ENCODE measurements at regions not wholly inside any gene's neighbourhood (a gene's known extent, or its start where the extent isn't known, plus 50 kb on each side); places are given as distances from the start of the nearest gene placed in this dataset.

DNA sequence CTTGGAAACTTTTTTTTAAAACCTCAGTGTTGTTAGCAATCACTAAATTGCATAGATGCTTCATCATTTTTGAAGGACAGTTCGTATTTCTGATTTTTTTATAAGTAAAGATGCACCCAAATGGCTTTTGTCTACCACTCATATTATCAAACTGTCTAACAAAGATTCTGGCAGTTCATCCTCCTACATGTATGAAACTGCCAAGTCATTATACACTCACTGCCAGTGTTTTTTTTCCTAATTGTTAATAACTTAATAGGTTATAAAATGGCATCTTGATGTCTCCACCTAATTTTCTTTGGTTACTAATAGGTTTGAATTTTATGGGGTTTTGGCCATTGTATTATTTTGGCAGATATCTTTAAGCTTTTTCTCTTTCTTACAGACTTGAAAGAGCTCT lies 77.0 kb downstream of the HTR5A start:
- Mint-ChIP-seq H3K36me3 (ENCODE audit: low read depth) (no peaks in the 10 kb centered on the region), H3K27ac (ENCODE audit: unreplicated experiment) (no peak overlapping the region), H3K9me3 (peaks cover 4% of the 10 kb centered on the region), H3K27me3 (ENCODE audit: low read depth) (peaks cover 17% of the 10 kb centered on the region), H3K4me1 (no peaks in the 10 kb centered on the region), H3K4me3 (no peak overlapping the region)
- TF ChIP-seq, protein P1, sequence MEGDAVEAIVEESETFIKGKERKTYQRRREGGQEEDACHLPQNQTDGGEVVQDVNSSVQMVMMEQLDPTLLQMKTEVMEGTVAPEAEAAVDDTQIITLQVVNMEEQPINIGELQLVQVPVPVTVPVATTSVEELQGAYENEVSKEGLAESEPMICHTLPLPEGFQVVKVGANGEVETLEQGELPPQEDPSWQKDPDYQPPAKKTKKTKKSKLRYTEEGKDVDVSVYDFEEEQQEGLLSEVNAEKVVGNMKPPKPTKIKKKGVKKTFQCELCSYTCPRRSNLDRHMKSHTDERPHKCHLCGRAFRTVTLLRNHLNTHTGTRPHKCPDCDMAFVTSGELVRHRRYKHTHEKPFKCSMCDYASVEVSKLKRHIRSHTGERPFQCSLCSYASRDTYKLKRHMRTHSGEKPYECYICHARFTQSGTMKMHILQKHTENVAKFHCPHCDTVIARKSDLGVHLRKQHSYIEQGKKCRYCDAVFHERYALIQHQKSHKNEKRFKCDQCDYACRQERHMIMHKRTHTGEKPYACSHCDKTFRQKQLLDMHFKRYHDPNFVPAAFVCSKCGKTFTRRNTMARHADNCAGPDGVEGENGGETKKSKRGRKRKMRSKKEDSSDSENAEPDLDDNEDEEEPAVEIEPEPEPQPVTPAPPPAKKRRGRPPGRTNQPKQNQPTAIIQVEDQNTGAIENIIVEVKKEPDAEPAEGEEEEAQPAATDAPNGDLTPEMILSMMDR (conservative IDR thresholded peaks at IDR 0.05): no peak
- DNase-seq (ENCODE audit: low read depth, low spot score): no peak

- no peak overlapping the region for H3K4me3 Mint-ChIP-seq
Observed at GRCh38 chr7:155147624-155148023, 77.5 kb downstream of the HTR5A start.

DNA sequence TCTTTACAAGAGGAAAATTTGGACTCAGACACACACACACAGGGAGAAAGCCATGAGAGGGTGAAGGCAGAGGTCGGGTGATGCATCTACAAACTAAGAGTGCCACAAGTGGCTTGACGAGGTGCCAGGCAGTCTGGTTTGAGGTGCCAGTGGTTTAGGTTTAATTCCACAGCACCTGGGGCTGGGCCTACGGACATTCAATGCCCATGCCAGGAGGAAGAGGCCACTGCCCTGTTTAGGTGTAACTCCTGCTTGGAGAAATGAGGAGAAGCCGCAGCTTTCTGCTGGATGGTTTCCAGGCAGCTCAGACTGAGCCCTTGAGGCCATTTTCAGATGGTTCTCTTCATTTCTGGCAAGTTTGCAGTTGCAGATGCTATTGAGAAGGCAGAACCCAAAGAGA lies 83.6 kb downstream of the HTR5A start:
- no peak overlapping the region for H3K4me3 Mint-ChIP-seq
- H3K27me3 Mint-ChIP-seq (ENCODE audit: low read depth): peaks cover 2% of the 10 kb centered on the region
- H3K4me1 Mint-ChIP-seq: no peaks in the 10 kb centered on the region
- TF ChIP-seq, protein P1 (conservative IDR thresholded peaks at IDR 0.05): no peak
- peaks cover 11% of the 10 kb centered on the region for H3K9me3 Mint-ChIP-seq
- H3K27ac Mint-ChIP-seq (ENCODE audit: unreplicated experiment): no peak overlapping the region
- H3K36me3 Mint-ChIP-seq (ENCODE audit: low read depth): no peaks in the 10 kb centered on the region
- no peak for DNase-seq (ENCODE audit: low read depth, low spot score)

More at GRCh38 chr7:155147624-155148023, 77.5 kb downstream of the HTR5A start:
- no peaks in the 10 kb centered on the region for H3K4me1 Mint-ChIP-seq
- no peaks in the 10 kb centered on the region for H3K36me3 Mint-ChIP-seq (ENCODE audit: low read depth)
- peaks cover 4% of the 10 kb centered on the region for H3K9me3 Mint-ChIP-seq
- peaks cover 16% of the 10 kb centered on the region for H3K27me3 Mint-ChIP-seq (ENCODE audit: low read depth)
- TF ChIP-seq, protein P1 (conservative IDR thresholded peaks at IDR 0.05): no peak
- no peak overlapping the region for H3K27ac Mint-ChIP-seq (ENCODE audit: unreplicated experiment)
- no peak for DNase-seq (ENCODE audit: low read depth, low spot score)

DNA sequence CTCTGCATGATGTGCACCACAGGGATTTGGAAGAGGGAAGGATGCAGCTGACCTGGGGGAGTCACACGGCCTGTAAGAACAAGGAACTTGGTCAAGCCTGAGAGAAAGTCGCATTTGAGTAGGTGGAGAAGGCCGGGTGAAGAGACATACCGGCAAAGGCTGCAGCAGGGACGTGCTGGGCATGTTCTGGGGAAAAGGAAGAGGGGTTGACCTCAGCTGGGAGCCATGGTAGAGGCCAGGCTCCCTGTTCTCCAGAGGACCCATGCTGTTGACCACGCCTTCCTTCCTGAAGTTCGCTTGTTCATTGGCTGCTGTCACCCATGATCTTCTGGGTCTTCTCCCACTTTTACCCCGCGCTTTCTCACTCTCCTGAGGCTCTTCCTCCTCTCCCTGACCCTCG lies 84.5 kb downstream of the HTR5A start:
- no peak overlapping the region for H3K27ac Mint-ChIP-seq (ENCODE audit: unreplicated experiment)
- no peaks in the 10 kb centered on the region for H3K36me3 Mint-ChIP-seq (ENCODE audit: low read depth)
- TF ChIP-seq, protein P1 (conservative IDR thresholded peaks at IDR 0.05): no peak
- H3K9me3 Mint-ChIP-seq: peaks cover 11% of the 10 kb centered on the region
- no peak overlapping the region for H3K4me3 Mint-ChIP-seq
- peaks cover 2% of the 10 kb centered on the region for H3K27me3 Mint-ChIP-seq (ENCODE audit: low read depth)
- no peak for DNase-seq (ENCODE audit: low read depth, low spot score)
- no peaks in the 10 kb centered on the region for H3K4me1 Mint-ChIP-seq

DNA sequence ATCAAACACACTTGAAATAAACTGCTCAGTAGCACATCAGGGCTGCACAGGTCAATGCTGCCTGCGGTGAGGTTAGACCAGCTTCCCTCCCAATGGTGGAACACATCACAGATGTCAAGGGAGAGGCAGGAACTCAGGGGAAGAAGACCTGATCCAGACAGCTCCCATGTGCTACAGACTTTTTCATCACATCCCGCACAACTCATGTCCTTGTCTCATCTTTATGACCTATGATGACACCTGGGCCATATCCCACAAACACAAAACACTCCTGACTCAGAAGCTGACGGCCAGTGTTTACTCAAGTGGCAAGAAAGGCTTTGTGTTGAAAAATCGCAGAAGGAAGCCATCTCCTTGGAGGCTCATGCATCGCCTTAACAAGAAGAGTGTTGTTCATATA lies 91.6 kb downstream of the HTR5A start:
- H3K4me1 Mint-ChIP-seq: no peaks in the 10 kb centered on the region
- H3K27me3 Mint-ChIP-seq (ENCODE audit: low read depth): peaks cover 14% of the 10 kb centered on the region
- no peak overlapping the region for H3K27ac Mint-ChIP-seq (ENCODE audit: unreplicated experiment)
- TF ChIP-seq, protein P1 (conservative IDR thresholded peaks at IDR 0.05): no peak
- no peak for DNase-seq (ENCODE audit: low read depth, low spot score)
- no peaks in the 10 kb centered on the region for H3K9me3 Mint-ChIP-seq
- no peak overlapping the region for H3K4me3 Mint-ChIP-seq
- H3K36me3 Mint-ChIP-seq (ENCODE audit: low read depth): no peaks in the 10 kb centered on the region

DNA sequence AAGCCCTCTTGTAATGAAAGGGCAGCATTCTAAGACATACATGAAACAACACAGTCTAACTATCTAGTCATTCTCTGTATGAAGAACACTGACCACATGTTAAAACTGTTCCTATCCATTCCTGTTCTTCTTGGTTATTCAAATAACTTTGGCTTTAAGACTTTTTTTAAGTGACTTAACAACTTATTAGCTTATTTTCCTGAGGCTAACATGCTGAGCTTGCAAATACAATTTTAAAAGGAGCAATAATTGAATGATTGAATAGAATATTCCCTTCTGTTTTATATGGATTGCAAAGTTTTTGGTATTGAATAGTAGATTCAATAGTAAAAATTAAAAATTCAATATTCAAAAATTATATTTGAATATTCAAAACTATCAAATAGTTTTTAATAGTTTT lies 92.3 kb downstream of the HTR5A start:
- no peaks in the 10 kb centered on the region for H3K4me1 Mint-ChIP-seq
- DNase-seq (ENCODE audit: low read depth, low spot score): no peak
- H3K4me3 Mint-ChIP-seq: no peak overlapping the region
- peaks cover 14% of the 10 kb centered on the region for H3K27me3 Mint-ChIP-seq (ENCODE audit: low read depth)
- no peaks in the 10 kb centered on the region for H3K36me3 Mint-ChIP-seq (ENCODE audit: low read depth)
- TF ChIP-seq, protein P1 (conservative IDR thresholded peaks at IDR 0.05): no peak
- H3K27ac Mint-ChIP-seq (ENCODE audit: unreplicated experiment): no peak overlapping the region
- no peaks in the 10 kb centered on the region for H3K9me3 Mint-ChIP-seq

All from neural crest cell (in vitro differentiated cells).